ENCODE measurements at regions not wholly inside any gene's neighbourhood (a gene's known extent, or its start where the extent isn't known, plus 50 kb on each side); places are given as distances from the start of the nearest gene placed in this dataset.

GRCh38 chr11:33615751-33616150 is 84.9 kb downstream of the C11orf91 start:
- no peak for DNase-seq

- DNase-seq, result no peak
These were observed 87.2 kb downstream of the C11orf91 start for GRCh38 chr11:33613404-33613803.

GRCh38 chr11:33610903-33611302 is 89.7 kb downstream of the C11orf91 start:
- DNase-seq, result no peak

GRCh38 chr11:33608386-33608785 is 92.2 kb downstream of the C11orf91 start:
- no peak for DNase-seq

- no peak for DNase-seq
These were observed 93.9 kb downstream of the C11orf91 start for GRCh38 chr11:33606762-33607161.

GRCh38 chr11:33605703-33606102 is 94.9 kb downstream of the C11orf91 start:
- no peak for DNase-seq

GRCh38 chr11:33598426-33599069 is 102.1 kb downstream of the C11orf91 start:
- DNase-seq, result peak; percentile 89

GRCh38 chr11:33594188-33594587 is 106.4 kb downstream of the C11orf91 start:
- no peak for DNase-seq

GRCh38 chr11:33590441-33590840 is 110.2 kb downstream of the C11orf91 start:
- DNase-seq, result no peak

- no peak for DNase-seq
These were observed 112.6 kb downstream of the C11orf91 start for GRCh38 chr11:33588056-33588455.

GRCh38 chr11:33585586-33586209 is 114.9 kb downstream of the C11orf91 start:
- no peak for DNase-seq

- DNase-seq, result no peak
These were observed 117.8 kb downstream of the C11orf91 start for GRCh38 chr11:33582636-33583325.

- DNase-seq, result no peak
These were observed 121.5 kb downstream of the C11orf91 start for GRCh38 chr11:33579101-33579500.

- DNase-seq, result no peak
These were observed 123.4 kb downstream of the C11orf91 start for GRCh38 chr11:33577204-33577603.

- DNase-seq, result no peak
These were observed 125.3 kb downstream of the C11orf91 start for GRCh38 chr11:33575311-33575710.

GRCh38 chr11:33574331-33574730 is 126.3 kb downstream of the C11orf91 start:
- DNase-seq, result no peak

GRCh38 chr11:33569333-33569732 is 131.3 kb downstream of the C11orf91 start:
- DNase-seq, result no peak

GRCh38 chr11:33567004-33567403 is 133.6 kb downstream of the C11orf91 start:
- no peak for DNase-seq

GRCh38 chr11:33564856-33565453 is 135.7 kb downstream of the C11orf91 start:
- no peak for DNase-seq

- DNase-seq, result no peak
These were observed 139.9 kb downstream of the C11orf91 start for GRCh38 chr11:33560729-33561128.

GRCh38 chr11:33559567-33559966 is 141.1 kb downstream of the C11orf91 start:
- DNase-seq, result no peak

- DNase-seq, result no peak
These were observed 142.5 kb downstream of the C11orf91 start for GRCh38 chr11:33558097-33558496.

GRCh38 chr11:33557201-33557600 is 143.4 kb downstream of the C11orf91 start:
- DNase-seq, result no peak

GRCh38 chr11:33554219-33554618 is 146.4 kb downstream of the C11orf91 start:
- DNase-seq, result no peak
